ENCODE measurements at regions not wholly inside any gene's neighbourhood (a gene's known extent, or its start where the extent isn't known, plus 50 kb on each side); places are given as distances from the start of the nearest gene placed in this dataset.
"Not testable (repeated sequence)": the region's sequence is repeated elsewhere in the genome, so short reads cannot be mapped to it uniquely, and the experiment has no call there.

- not testable (repeated sequence) for DNase-seq
These were observed 140.9 kb downstream of the LIG4 start for GRCh38 chr13:108074429-108074828.

- no peak for DNase-seq
These were observed 144.4 kb downstream of the LIG4 start for GRCh38 chr13:108070925-108071324.

- no peak for DNase-seq
These were observed 144.8 kb downstream of the LIG4 start for GRCh38 chr13:108070491-108070890.

GRCh38 chr13:108069521-108070210 lies 145.7 kb downstream of the LIG4 start:
- no peak for DNase-seq

- DNase-seq = not testable (repeated sequence)
These were observed 151.0 kb downstream of the LIG4 start for GRCh38 chr13:108064372-108064771.

- no peak for DNase-seq
These were observed 155.2 kb downstream of the LIG4 start for GRCh38 chr13:108060111-108060510.

GRCh38 chr13:108056278-108056677 lies 159.1 kb downstream of the LIG4 start:
- no peak for DNase-seq

- DNase-seq = no peak
These were observed 166.1 kb downstream of the LIG4 start for GRCh38 chr13:108049211-108049610.

- DNase-seq = no peak
These were observed 170.4 kb downstream of the LIG4 start for GRCh38 chr13:108044954-108045353.

- DNase-seq = not testable (repeated sequence)
These were observed 172.5 kb downstream of the LIG4 start for GRCh38 chr13:108042866-108043265.

GRCh38 chr13:108037348-108037747 lies 178.0 kb downstream of the LIG4 start:
- no peak for DNase-seq

- no peak for DNase-seq
These were observed 178.9 kb downstream of the LIG4 start for GRCh38 chr13:108036411-108036932.

- no peak for DNase-seq
These were observed 180.4 kb downstream of the LIG4 start for GRCh38 chr13:108034909-108035410.

- no peak for DNase-seq
These were observed 181.3 kb downstream of the LIG4 start for GRCh38 chr13:108033800-108034707.

- DNase-seq = no peak
These were observed 183.5 kb downstream of the LIG4 start for GRCh38 chr13:108031865-108032264.

- no peak for DNase-seq
These were observed 184.6 kb downstream of the LIG4 start for GRCh38 chr13:108030769-108031168.

- DNase-seq = no peak
These were observed 188.5 kb downstream of the LIG4 start for GRCh38 chr13:108026680-108027410.

GRCh38 chr13:108020027-108020426 lies 195.3 kb downstream of the LIG4 start:
- DNase-seq = no peak

- DNase-seq = no peak
These were observed 196.9 kb downstream of the LIG4 start for GRCh38 chr13:108018371-108018870.

GRCh38 chr13:108006619-108007018 lies 208.7 kb downstream of the LIG4 start:
- DNase-seq = no peak

GRCh38 chr13:108005231-108005630 lies 210.1 kb downstream of the LIG4 start:
- no peak for DNase-seq

- DNase-seq = no peak
These were observed 211.7 kb downstream of the LIG4 start for GRCh38 chr13:108003626-108004025.

- DNase-seq = no peak
These were observed 214.3 kb downstream of the LIG4 start for GRCh38 chr13:108000998-108001397.
